ENCODE measurements at regions not wholly inside any gene's neighbourhood (a gene's known extent, or its start where the extent isn't known, plus 50 kb on each side); places are given as distances from the start of the nearest gene placed in this dataset.
"Not testable (repeated sequence)": the region's sequence is repeated elsewhere in the genome, so short reads cannot be mapped to it uniquely, and the experiment has no call there.

DNA sequence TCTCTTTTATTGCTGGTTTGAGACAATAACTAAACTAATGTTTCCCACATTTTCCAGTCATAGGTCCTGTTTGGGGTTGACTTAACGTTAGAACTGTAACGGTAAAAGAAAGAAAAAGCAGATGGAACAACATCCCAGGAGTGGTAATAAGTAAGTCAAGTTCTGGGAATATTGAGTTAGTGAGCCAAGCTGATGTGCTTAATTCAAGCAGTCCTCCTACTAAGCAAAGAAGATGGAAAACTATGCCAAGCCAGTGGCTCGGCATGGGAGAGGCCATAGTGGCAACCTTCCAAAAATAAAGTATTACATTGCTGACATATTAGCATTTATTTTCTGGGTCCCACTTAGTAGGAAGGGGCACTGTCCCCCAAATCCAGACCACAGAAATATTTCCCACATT is 161.7 kb upstream of the CDH5 start:
- DNase-seq: no peak

DNA sequence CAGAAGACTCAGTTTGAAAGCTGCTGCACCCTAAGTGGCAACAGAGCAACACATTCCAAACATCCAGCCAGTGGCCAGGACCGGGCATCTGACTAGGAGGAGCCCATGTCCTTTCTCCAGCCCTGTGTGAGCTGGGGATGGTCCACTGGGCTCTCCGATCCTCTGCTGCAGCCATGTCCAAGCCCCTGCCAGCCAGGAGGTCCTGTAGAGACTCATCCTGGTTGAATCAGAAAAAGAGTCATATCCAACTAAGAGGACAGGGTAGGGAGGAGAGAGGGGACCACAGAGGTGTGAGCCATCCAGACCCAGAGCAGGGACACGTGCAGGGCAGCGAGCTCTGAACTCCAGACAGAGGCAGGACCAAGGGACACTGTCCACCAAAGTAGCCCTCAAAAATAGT is 163.0 kb upstream of the CDH5 start:
- no peak for DNase-seq

DNA sequence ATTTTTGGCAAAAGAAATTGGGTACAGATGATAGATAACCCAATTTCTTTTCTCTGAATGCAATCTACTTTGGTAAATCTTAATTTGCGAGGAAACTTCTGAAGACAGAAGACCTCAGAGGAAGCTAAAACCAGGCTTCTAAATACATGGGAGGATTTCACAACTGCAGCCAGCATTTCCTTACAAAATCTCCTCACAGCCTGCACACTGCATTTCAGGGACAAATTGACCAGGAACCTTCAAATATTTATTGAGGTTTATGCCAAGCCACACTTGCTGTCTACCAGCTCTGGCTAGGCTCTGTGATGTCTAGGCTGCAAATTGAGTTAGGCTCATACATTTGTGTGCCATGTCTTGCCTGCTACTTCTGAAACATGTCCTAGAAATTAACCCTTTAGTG is 167.3 kb upstream of the CDH5 start:
- DNase-seq: no peak

DNA sequence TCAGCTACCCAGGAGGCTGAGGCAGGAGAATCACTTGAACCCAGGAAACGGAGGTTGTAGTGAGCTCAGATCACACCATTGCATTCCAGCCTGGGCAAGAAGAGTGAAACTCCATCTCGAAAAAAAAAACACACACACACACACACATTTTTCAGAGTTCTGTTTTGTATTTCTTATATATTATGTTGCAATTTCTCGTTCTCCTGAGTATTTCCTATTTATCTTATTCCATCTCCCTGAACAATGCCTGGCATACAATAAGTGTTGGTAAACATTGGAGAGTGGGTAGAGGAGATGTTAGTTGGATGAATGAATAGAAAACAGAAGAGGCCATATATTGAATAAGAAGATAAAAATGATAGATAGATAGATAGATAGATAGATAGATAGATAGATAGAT is 167.8 kb upstream of the CDH5 start:
- DNase-seq: no peak

DNA sequence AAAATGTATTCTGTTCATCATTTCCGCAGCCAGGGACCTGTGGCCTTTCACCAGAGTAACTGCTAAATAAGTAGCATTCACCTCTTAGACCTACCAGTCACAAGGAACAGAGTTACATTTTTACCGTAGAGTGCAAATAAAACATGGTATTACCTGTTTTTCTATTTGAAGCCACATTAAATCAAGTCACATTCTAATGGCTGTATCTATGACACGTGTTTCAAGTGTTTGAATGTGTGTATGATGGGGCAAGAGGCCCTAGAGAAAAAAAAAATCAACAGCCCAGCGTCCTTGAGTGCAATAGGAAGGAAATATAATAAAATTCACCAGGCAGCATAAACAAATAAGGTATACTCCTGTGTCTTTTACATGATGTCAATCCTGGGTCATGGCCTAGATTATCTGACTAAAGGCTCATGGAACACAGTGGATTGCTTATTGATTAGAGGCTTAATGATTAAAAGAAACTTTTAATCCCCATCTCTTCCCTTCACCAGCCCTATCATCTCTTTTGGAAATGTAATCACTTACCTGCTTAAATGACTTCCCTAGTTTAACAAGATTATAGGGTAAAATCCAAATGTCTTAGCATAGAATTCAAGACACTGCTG is 168.7 kb upstream of the CDH5 start:
- DNase-seq: no peak

DNA sequence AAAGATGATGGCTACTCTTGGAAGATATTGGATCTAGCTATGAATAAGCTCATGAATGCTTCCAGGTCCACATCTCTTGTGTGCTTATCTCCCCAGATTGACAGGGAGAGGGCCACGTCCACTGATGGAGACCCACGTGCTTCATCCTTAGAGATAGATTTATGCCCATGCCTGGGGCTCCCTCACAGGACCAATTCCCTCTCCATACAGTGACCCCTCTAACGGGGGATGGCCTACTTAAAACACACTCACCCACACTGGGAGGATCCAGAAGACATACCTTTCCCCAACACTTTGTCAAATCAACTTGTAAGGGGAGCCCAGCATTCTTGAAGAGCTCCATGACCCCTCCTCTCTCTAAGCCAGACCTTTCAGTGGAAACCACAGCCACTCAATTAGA is 169.7 kb upstream of the CDH5 start:
- DNase-seq: no peak

DNA sequence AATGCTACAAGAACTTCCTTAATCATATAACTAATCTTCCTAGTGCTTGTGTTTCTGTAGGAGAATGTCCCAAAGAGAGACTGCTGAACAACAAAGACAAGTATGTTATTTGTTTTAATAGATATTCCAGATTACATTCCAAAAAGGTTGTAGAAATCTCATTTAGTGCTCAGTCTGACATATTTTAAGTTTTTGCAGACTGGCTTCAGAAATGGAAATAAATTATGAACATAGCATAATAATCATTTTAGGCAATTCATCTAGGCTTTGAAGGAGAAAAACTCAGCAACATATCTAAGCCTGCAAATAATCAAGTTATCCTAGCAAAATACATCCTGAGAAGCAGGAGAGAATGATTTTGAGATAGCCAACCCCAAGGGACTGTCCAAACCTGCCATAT is 171.6 kb upstream of the CDH5 start:
- no peak for DNase-seq

DNA sequence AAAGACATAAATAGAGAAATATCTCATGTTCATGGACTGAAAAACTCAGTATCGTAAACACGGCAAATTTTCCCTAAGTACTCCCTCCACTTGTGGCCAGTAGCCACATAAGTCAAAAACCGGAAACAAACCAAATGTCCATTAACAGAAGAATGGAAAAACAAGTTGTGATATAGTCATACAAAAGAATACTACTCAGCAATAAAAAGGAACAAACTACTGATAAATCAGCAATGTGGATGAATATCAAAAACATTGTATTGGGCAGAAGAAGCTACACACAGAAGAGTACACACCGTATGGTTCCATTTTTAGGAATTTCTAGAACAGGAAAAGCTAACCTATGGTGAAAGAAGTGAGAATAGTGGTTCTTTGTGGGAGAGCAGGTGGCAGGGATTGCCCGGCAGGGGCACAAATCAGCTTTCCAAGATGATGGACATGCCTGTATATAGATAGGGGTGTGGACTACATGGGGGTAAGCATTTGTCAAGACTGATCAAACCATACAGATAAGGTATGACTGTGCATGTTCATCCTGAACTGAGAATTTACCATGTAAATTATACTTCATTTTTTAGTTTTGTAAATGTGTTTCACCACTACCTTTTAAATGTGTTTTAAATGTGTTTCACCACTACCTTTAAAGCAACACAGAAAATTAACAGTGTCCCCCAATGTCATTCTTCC is 172.8 kb upstream of the CDH5 start:
- no peak for DNase-seq

DNA sequence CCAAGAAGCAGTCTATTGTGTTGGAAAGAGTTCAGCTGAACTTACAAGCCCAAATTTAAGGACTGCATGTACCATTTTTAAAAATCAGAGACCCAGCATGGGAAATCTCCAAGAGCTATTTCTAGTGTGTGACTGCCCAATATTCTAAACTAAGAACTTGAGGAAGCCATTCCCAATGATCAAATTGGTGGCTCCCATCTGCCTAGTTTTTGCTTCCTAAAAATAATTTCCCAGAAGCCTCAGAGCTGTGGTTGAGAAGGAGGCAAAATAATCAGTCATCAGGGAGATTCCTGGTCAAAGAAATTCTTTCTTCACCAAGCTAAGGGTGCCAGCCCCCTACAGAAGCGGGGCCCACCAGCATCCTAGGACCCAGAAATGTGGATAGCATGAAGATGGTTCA is 176.1 kb upstream of the CDH5 start:
- no peak for DNase-seq

DNA sequence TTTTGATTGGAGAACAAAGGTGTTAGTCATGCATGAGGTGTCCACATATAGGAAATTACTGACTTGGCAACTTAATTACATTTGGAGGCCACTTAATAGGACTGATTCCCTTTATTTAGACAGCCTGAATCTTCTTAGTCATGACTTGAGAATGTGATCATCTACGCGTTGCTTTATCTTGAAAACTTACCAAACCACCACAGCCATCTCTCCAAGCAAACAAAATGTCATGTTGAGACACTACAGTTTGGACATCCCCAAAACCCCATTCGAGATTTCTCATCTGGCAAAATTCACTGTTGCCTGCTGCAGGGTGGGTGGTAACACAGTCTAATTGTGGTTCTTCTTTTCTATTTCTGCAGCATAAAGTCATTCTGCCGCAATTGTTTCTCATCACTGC is 176.5 kb upstream of the CDH5 start:
- no peak for DNase-seq

DNA sequence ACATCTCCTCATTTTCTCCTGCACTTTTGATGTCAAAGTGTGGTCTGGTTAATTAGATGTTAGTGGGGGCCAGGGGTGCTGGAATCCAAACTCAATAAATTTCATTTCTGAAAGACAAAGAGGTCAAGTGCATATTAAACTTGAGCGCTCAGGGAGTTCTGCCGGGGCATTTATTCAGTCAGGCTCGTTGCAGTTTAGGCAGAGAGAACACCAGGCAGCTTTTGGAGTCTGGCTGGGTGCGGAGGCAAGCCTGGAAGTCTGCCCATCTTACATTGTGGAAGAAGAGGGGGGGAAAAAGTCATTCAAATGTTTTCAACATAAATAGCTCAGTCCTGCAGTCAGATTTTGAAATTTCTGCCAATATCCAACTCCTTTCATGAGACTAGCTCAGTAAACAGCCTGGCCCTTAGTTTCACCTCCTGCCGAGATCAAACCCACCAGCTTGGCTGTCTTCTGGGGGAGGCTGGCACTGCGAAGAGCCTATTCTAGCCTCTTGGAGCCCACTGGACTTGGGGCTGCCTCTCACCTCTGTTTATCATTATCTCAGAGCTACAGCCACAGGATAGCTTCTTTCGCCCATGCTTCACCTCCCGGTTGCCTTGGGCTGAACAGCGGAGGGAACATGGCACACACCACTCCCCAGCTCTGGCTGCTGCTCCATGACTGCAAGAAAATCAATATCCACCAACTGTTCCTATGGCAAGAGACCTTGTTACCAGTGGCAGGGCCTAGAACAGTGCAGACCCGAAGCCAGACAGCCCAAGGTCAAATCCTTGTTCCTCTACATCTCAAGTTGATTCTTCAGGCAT is 177.4 kb upstream of the CDH5 start:
- no peak for DNase-seq

DNA sequence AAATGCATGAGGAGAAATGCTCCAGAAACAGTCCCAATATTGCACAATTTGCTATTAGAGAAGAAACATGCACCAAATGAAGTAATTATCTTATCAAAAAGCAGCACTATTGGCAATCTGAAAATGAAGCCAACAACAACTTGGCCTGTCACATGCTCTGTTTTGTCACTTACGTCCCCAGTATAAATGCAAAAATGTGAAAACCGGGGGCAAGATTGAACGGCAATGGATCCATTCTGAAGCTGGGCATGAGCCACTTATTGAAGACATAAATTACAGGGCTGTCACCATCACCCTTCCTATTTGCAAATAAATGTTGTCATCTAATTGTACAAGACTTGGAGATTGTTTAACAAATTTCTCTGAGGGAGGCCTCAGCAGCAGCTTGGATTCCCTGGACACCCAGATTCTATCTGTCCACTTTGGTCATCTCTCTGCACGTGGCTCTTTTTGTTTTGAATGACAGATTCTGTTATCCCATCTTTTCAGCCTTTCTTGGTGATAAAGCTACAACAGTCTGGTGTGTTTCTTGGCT is 180.2 kb upstream of the CDH5 start:
- no peak for DNase-seq

DNA sequence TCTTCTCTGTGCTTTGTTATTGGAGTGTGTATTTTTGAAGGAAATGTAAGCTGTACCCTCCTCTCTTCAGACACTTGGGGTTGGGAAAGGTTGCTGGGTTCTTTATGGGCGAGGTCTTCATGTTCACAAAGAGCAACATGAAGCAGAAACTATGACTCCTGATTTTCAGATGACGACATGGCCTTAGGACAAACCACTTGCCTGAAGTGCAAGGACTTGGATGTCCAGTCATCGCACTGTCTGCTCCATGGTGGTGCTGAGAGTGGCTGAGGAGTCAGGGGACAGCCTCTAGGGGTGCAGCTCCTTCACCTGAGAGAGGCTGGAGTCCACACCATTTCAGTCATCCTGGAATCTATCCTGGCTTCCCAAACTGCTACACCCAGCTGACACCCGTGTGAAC is 183.9 kb upstream of the CDH5 start:
- DNase-seq: no peak

DNA sequence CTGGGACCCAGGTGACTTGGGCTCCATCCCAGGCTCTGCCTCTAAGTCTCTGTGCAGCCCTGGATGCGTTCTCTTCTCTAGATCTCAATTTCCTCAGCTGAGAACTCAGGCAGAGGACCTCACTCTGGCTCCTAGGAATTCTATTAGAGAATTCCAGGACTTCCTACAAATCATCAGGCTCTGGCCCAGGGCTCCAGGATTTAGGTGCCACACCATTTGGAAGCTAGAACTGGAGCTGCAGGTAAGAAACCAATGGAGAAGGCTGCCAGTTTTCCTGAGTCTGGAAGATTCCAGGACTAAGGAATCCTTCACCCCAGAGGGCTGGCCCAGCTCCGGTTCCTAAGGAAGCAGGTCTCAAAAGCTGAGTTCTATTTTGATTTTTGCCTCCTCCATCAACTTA is 189.8 kb upstream of the CDH5 start:
- DNase-seq: no peak

DNA sequence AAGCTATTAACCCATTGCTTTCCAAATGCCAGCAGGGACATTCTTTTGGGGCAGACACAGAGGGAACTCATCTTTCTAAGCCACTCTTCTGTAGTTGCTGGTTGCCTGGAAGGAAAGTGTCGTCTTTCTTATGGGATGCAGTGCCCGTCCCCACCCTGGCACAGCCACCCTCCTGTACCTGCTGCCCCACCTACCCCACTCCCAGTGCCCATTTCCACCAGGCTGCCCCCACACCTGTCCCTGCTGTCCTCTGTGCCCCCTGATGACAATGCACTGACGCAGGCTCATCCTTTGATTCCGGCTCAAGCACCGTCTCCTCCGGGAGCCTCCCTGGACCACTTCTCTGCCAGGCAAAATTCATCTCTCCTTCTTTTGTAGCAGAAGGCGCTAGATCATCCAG is 190.4 kb upstream of the CDH5 start:
- DNase-seq: no peak

DNA sequence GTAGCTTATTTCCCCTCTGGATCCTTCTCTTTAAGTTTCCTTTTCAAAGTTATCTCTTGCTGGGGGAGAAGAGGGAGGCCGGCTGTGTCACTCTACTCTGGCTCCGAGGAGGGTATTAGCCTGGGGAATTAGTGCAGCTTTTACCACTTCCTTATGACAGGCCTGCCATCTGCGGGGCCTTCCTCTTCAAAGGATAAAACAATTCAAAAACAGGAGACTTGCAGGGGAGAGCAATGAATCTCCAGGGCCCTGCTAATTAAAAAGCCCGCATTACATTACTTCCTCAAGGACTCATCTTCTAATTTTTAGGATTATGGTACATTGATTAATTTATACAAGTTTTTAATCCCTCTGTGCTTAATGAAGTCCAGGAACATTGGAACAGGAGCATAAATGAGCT is 190.9 kb upstream of the CDH5 start:
- DNase-seq: no peak

DNA sequence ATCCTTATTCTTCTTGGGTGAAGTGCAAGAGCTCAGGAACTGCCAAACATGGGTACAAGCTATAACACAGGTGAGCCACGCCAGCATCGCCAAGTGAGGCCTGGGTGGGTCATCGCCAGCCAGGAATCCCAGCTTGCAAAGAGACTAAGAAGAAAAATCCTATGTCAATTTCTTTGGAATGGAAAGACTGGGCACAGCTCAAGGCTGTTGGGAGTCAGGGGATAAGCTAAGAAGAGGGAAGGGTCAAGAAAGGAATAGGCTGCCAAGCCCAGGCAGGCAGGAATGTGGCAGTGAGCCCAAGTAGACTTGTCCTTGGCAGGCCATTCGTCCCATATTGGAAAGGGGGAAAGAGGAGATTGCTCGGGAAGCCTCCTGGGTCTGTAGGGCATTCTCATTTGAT is 191.4 kb upstream of the CDH5 start:
- DNase-seq: no peak

DNA sequence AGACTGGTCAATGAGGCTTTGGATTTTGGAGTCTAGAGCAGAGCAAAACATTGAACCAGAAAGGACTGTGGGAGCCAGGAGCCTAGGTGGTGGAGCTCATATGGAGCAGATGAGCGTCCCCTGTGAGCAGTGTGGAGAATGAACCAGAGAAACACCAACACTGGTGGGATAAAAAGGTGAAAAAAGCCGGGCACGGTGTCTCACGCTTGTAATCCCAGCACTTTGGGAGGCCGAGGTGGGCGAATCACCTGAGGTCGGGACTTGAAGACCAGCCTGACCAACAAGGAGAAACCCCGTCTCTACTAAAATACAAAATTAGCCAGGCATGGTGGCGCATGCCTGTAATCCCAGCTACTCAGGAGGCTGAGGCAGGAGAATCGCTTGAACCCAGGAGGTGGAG is 192.7 kb upstream of the CDH5 start:
- not testable (repeated sequence) for DNase-seq

DNA sequence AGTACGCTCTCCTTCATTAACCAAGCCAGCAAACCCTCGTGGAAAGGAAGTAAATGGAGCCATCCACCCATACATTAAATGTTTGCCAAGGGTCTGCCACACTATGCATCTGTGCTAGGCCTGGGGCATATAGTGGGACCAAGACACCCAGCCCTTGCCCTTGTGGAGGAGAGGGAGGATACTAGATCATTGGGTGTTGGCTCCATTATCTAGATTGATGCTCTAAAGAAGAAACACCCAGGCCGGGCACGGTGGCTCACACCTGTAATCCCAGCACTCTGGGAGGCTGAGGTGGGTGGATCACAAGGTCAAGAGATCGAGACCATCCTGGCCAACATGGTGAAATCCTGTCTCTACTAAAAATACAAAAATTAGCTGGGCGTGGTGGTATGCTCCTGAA is 193.3 kb upstream of the CDH5 start:
- DNase-seq: not testable (repeated sequence)

DNA sequence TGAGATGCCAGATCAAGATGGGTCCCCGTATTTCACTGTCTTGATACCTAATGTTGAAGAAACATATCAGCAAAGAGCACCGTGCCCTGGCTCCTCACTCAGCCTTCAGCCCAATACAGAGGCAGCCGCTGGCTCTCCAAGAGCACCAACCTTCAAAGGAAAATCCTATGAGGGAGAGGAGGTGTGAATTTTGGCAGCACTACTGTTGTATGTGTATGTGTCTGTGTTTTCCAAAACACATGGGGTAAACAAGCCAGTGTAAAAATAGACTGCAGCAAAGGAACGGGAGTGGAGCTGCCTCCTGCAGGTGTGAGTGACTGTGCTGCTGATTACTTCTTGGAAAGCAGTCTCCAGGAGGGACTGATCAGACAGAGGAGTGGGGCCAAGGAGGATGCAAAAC is 194.0 kb upstream of the CDH5 start:
- DNase-seq: no peak

DNA sequence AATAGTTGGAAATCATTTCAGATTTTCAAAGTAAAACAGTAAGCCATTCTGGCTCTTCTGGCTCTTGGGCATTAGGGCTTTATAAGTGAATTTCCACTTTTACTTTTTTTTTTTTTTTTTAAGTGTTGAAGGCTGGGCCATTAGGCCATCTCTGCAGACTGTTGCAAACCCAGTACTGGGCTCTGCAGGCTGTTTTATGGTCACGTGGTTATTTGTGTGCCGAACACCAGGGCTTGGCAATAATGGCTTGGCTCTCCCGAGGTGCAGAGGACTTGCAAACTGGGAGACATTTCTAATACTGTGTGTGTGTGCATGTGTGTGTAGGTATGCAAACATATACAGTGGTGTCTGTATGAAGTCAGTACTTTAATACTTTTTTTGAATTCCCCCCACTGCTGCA is 194.9 kb upstream of the CDH5 start:
- DNase-seq: no peak

DNA sequence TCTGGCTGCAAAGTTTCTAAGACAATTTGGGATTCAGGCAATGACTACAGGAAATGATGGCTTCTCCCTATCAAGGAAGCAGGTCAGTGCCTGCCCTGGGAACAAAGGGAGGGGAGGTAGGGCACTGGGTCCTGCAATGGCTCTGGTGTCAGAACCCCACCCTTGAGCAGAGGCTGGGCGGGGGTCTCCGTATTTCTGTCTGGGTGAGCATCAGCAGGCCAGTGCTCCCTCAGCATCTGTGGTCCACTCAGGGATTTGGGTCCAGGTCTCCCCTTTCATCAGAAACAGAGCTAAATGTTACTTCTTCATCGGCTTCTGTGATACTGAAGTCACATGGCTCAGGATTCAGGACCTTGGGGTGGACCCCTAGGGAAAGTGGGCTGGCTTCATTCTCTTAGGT is 195.5 kb upstream of the CDH5 start:
- no peak for DNase-seq

DNA sequence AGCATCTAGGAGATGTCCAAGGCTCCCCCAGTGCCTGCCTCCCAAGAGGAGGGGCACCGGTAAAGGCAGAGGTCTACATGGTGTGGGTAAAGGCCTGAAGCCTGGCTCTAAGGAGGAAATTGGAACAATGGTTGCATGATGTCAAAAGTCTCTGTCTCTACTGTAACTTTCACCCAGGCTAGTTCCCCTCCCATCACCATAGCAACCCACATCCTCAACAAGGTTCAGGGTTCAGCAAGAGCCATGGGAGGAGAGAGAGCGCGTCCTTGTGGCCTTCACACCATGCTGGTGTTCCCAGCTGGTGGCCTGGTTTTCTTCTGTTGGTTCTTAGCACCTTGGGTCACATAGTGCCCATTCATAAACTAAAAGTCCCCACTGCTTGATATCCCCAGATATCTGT is 196.7 kb upstream of the CDH5 start:
- DNase-seq: no peak

DNA sequence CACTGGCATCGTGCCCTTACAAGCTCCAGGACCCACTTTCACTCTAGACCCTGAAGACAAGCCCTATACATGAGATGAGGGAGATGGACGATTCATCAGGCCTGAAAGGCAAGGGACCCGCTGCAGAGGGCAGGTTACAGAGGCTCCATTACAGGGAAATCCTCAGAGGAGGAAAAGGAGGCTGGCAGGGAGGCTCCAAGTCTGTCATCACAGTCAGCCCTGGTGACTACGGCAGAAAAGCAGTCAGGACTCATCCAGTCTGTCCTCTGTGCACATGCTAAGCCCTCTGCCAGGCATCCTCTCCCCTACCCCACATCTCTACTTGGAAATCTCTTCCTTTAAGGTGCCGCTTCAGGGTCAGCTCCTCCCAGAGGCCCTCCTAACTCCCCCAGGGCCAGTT is 197.7 kb upstream of the CDH5 start:
- no peak for DNase-seq

Data from OCI-M1 (cell line).